OCI-M2 (cell line): ENCODE measurements at regions not wholly inside any gene's neighbourhood (a gene's known extent, or its start where the extent isn't known, plus 50 kb on each side); places are given as distances from the start of the nearest gene placed in this dataset.
"Not testable (repeated sequence)": the region's sequence is repeated elsewhere in the genome, so short reads cannot be mapped to it uniquely, and the experiment has no call there.

ENCODE experiments used
- DNase-seq: peaks from one replicate; lab custom pipeline; 2025; ENCODE audit not compliant: unreplicated experiment; lab: John Stamatoyannopoulos, UW

GRCh38 chr7:6882321-6882721 is 56.2 kb upstream of the CCZ1B start:
- not testable (repeated sequence) for DNase-seq

GRCh38 chr7:6883756-6884155 is 57.7 kb upstream of the CCZ1B start:
- DNase-seq: not testable (repeated sequence)

DNA sequence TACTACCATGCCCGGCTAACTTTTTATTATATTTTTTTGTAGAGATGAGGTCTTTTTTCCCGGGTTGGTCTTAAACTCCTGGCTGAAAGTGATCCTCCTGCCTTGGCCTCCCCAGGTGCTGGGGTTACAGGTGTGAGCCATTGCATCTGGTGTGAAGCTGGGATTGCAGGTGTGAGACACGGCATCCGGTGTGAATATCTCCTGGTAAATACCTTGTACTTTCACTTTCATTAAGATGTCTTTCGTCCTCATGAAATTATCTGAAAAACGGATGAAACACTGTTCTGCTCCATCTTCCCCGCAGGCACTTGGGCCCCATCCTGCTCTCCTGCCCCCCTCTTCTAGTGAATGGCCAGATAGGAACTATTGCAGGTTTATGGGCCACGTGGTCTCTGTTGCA is 60.1 kb upstream of the CCZ1B start:
- DNase-seq: no peak

DNA sequence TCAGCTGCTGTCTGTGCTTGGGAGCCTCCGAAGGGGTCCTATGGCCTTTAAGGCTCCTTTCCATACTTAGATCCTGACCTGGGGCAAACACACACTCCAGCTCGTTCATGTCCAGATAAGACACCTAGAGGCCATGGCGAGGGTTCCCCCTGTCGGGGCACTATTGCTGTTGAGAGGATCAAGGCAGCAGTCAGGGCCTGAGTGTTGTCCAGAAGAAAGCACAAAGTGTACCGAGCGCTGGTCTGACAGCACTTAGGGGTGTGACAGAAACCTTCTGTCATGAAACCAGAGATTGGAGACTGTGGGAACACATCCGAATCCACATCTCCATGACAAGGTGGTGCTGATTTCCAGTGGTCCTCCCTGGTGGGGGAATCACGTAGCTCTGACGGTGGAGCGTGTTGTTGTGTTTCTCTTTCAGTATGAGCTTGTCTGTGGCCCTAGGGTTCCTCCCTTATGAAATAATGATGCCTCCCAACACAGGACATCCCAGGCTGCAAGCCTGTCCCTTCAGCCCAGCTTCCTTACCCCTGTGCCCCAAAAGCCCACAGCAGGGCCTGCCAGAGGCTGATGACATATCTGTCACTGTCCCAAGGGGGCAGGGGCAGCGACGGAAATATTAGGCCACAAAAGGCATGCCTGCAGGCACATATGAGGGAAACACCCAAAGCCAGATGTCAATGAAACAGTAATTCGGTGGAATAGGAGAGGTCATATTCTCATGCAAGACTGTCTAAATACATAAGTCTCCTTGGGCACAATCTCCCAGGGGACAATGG is 62.4 kb upstream of the CCZ1B start:
- not testable (repeated sequence) for DNase-seq

DNA sequence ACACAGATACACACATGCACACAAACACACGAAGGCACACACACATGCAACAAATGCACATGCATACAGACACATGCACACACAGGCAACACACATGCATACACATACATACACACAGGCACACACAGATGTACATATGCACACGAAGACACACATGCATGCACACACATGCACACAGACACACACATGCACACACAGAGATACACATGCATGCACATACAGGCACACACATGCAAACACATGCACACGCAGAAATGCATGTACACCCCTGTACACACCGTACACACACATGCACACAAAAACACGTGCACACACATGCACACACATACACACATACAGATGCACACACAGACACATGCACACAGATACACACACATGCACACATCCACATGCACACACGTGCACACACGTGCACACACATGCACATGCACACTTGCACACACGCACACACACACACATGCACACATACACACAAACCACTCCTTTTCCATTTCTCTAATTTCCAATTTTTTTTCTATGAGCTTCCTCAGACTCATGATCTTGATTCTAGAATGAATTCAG is 63.3 kb upstream of the CCZ1B start:
- DNase-seq: no peak

- not testable (repeated sequence) for DNase-seq
These were observed 76.0 kb upstream of the CCZ1B start for GRCh38 chr7:6902097-6902518.

- not testable (repeated sequence) for DNase-seq
These were observed 77.2 kb upstream of the CCZ1B start for GRCh38 chr7:6903289-6903688.

DNA sequence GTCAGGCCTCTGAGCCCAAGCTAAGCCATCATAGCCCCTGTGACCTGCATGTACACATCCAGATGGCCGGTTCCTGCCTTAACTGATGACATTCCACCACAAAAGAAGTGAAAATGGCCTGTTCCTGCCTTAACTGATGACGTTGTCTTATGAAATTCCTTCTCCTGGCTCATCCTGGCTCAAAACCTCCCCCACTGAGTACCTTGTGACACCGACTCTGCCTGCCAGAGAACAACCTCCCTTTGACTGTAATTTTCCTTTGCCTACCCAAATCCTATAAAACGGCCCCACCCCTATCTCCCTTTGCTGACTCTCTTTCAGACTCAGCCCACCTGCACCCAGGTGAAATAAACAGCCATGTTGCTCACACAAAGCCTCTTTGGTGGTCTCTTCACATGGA is 77.7 kb upstream of the CCZ1B start:
- DNase-seq: not testable (repeated sequence)

GRCh38 chr7:6917258-6917657 is 91.2 kb upstream of the CCZ1B start:
- no peak for DNase-seq

DNA sequence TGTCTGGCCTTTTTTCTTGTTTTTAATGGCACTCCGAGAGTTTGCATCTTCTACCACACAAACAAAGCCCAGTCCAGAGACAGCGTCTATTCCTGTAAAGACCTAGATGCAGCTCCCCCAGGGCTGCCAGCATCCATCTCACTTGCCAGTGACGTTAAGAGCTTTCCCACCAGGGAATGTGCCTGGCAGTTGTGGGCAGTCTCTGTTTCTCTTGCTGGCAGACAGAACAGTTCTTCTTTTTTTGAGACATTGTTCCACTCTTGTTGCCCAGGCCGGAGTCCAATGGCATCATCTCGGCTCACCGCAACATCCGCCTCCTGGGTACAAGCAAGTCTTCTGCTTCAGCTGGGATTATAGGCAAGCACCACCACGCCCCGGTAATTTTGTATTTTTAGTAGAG is 93.1 kb upstream of the CCZ1B start:
- DNase-seq: not testable (repeated sequence)

DNA sequence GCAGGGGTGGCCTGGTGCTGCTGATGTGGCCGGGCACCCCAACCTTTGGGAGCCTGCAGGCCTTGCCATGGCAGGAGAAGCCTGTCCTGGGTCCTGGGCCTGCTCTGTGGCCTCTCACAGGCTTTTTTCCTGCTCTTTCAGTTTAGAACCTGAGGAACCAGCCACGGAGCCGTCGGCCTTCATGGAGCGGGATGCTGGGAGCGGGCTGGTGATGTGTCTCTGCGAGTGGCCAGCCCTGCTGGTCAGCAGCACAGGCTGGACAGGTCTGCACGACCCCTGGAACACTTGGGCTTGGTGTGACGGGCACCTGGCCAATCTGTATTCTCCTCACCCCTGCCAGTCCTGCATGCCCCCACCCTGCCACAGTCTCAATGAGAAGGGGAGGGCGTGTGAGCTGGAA is 98.4 kb upstream of the CCZ1B start:
- DNase-seq: not testable (repeated sequence)

- DNase-seq: not testable (repeated sequence)
These were observed 100.4 kb upstream of the CCZ1B start for GRCh38 chr7:6926193-6927174.

GRCh38 chr7:6927643-6928042 is 101.6 kb upstream of the CCZ1B start:
- not testable (repeated sequence) for DNase-seq

DNA sequence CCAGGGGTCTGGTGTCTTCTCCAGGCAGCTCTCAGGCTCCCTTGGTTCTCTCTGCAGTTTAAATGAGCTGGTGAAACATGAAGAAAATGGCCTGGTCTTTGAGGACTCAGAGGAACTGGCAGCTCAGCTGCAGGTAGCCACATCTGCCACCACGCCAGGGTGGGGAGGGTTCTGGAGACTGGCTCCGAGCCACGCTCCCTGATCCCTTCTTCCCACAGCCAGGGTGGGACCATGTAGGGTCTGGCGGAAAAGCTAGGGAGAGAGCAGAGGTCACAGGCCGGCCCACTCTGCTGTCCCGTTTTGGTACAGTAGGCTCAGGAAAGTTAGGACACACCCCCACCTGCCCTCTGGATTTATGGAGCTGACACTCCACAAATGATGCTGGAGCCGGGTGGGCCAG is 103.5 kb upstream of the CCZ1B start:
- DNase-seq: not testable (repeated sequence)

DNA sequence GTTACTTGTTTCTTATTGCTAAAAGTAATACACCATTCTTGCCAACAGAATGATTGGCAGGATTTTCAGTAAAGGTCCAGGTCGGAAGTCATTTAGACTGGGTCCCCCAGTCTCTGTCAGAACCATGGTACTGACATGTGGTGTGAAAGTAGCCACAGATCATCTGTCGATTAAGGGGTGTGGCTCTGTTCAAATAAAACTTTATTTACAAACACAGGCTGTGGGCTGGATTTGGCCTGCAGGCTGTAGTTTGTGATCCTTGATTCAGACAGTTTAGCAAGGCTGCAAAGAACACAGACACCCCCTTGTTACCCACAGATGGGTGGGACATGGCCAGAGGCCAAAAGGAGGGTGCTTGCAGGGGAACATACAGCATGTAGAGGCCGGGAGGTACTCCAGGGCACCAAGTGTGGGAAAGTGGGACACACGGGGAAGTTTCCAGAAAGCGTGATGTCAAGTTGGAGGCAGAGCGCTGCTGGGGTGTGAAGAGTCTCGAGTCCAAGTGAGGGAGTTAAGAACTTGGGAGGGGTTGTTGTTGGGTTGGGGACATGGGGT is 104.1 kb upstream of the CCZ1B start:
- DNase-seq: not testable (repeated sequence)

DNA sequence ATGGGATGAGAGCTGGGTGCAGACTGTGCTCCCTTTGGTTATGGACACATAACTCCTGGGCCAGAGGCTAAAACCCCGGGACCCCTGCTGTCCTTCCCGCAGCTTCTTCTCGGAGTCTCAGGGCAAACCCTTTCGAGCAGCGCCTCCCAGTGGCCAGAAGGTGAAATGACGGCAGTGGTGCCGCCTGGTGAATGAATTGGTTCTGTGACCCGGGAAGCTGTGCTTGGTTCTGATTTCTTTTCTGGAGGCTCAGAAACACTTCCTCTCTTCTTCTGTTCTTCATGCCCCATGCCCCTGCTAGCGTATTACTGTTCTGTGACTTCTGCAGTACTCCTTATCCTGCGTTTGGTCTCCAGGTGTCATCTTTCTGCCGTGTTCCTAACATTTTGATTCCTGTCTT is 104.7 kb upstream of the CCZ1B start:
- DNase-seq: not testable (repeated sequence)

DNA sequence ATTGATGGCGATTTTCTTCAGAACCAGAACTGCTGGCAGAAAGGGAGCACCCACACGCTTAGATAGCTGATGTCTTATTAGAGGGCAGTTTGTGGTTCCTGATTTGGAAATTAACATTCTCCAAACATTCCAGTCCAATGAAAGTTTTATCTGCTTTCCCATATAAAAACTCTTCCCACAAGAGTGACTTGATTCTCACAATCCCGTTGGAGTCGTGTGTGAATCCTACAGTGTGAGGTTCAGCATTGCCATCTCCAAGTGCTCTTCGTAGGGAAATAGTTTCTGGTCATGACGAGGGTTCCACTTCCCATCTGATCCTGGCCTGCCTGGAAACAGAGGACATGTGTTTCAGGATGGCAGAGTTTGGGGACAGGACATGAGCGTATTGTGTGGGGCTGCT is 105.4 kb upstream of the CCZ1B start:
- DNase-seq: not testable (repeated sequence)

GRCh38 chr7:6933954-6934632 is 108.0 kb upstream of the CCZ1B start:
- not testable (repeated sequence) for DNase-seq

GRCh38 chr7:6934981-6935380 is 108.9 kb upstream of the CCZ1B start:
- DNase-seq: no peak

GRCh38 chr7:6936626-6937025 is 110.6 kb upstream of the CCZ1B start:
- DNase-seq: not testable (repeated sequence)

DNA sequence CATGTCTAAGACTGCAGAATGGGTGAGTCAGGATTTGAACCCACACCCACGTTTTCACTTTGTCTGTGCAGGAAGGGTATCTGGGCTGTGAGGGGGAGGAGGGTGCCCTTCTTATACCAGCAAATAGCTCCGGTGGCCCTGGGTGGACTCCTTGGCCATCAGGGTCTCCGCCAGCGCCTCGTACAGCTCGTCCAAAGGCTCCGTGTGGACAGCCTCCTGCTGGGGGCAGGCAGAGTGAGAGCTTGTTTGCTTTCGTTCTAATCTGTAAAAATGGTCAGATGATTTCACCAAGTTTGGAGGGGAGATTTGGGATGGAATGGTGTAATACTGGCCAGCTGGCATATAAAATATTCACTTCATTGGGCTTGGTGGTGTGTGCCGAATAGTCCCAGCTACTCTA is 111.7 kb upstream of the CCZ1B start:
- not testable (repeated sequence) for DNase-seq
